GM21786 (cell line): ENCODE measurements at regions not wholly inside any gene's neighbourhood (a gene's known extent, or its start where the extent isn't known, plus 50 kb on each side); places are given as distances from the start of the nearest gene placed in this dataset.

Experiments used
- ATAC-seq: cut with Tn5 transposase; IDR thresholded peaks from one replicate; pipeline ENCODE4 v1.9.1; 2021; ENCODE audit not compliant: unreplicated experiment

GRCh38 chr9:84170521-84171141 lies 169.9 kb downstream of the SLC28A3 start:
- no peak for ATAC-seq

GRCh38 chr9:84173961-84174360 lies 166.6 kb downstream of the SLC28A3 start:
- ATAC-seq: no peak

DNA sequence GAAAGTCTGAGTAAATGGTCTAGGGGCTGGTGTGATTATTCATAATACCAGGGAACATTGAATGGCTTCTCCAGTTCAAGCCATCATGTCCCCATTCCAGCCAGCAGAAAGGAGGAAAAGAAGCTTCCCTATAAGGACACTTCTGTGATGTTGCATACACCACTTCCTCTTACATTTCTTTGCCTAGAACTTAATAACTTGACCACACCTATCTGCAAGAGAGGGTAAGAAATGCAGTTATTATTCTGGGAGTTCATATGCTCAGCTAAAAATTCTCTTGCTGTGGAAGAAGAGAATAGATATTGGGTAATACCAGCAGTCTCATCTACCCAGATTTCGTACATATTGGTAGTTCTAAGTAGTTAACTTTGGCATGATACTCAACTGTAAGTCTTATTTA lies 166.1 kb downstream of the SLC28A3 start:
- no peak for ATAC-seq

DNA sequence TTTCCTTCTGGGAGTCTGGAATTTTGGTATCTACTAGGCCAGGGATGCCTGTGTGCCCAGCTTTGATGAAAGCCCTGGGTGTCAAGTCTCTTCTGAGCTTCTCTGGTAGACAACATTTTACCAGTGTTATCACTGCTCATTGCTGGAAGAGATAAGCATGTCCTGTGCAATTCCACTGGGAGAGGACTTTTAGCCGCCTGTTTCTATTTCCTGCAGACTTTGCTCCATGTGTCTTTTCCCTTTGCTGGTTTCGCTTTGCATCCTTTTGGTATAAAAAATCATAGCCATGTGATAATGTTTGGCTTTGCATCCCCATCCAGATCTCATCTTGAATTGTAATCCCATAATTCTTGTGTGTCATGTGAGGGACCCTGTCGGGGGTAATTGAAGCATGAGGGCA lies 163.2 kb downstream of the SLC28A3 start:
- ATAC-seq: no peak

DNA sequence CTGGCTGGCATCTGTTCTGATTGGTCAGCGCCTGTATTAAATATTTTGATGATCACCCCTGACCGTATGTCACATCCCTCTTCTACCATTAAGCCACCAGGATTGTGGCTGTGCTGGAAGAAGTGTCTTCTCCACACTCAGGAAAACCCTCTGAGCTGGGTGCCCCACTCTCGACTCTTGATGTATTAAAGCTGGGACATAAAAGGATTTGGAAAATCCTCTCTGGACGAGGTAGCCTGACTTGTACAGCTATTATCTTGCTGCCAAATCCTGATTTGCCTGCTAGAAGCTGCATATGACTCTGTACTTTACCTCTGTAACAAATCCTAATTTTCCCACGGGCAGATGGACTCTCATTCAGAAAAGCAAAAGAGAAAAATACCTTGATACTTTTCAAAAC lies 161.0 kb downstream of the SLC28A3 start:
- ATAC-seq: no peak

- no peak for ATAC-seq
Observed at GRCh38 chr9:84187090-84187489, 153.5 kb downstream of the SLC28A3 start.

DNA sequence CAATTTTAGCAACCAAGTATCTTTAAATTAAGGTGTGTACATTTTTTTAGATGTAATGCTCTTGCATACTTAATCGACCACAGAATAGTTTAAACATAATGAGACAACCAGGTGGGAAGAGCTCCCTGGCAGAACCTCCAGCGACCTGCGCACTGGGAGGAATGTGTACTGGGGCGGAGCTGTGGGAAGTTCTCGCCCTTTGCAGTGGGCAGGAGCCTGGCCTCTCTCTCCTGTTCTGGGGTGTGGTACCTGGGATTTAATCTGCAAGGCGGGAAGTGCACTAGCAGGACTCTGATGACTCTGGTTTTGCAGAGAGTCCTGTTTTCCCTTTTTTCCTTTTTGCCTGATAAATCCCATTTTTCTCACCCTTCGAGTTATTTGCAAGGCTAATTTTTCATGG lies 150.7 kb downstream of the SLC28A3 start:
- ATAC-seq: no peak

DNA sequence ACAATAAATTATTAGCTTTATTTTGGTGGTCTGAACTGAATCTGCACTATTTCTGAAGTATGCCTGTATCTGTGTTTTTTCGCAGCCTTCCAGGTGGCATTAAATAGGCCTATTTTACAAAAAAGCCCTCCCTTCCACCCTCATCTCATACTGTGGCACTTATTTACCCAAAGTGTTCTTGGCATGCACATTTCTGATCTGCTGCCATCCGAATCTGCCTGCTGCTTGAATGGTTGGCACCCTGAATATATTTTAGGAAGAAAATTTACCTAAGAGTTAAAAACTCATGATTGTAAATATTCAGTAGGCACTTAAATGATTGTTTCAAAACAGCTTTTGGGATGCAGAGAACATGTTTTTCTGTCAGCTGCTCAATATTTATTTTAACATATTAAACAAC lies 150.1 kb downstream of the SLC28A3 start:
- ATAC-seq: no peak

- ATAC-seq: no peak
Observed at GRCh38 chr9:84206801-84207370, 133.7 kb downstream of the SLC28A3 start.

- ATAC-seq: no peak
Observed at GRCh38 chr9:84207491-84207951, 133.0 kb downstream of the SLC28A3 start.

GRCh38 chr9:84212246-84212645 lies 128.3 kb downstream of the SLC28A3 start:
- no peak for ATAC-seq

GRCh38 chr9:84212982-84213381 lies 127.6 kb downstream of the SLC28A3 start:
- ATAC-seq: no peak

DNA sequence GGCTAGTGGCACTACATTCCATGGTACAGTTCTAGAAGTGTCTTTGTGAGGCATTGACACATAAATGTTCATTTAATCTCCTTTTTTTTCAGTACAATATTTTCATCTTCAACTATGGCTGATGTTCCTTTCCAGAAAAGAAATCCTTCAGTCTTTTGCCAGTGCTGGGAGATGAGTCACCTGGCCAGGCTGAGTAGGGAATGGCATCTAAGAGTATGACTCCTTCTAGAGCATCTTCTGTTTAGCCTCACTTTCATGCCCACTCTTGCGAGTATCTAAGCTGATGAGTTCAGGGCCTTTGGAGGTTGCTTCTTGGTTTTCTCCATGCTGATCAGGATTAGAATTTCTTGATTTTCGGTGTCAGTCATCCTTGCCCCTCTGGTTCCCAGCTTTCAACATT lies 124.4 kb downstream of the SLC28A3 start:
- no peak for ATAC-seq

GRCh38 chr9:84218322-84218721 lies 122.2 kb downstream of the SLC28A3 start:
- no peak for ATAC-seq

GRCh38 chr9:84224246-84224645 lies 116.3 kb downstream of the SLC28A3 start:
- no peak for ATAC-seq
